ENCODE measurements at regions not wholly inside any gene's neighbourhood (a gene's known extent, or its start where the extent isn't known, plus 50 kb on each side); places are given as distances from the start of the nearest gene placed in this dataset.

DNA sequence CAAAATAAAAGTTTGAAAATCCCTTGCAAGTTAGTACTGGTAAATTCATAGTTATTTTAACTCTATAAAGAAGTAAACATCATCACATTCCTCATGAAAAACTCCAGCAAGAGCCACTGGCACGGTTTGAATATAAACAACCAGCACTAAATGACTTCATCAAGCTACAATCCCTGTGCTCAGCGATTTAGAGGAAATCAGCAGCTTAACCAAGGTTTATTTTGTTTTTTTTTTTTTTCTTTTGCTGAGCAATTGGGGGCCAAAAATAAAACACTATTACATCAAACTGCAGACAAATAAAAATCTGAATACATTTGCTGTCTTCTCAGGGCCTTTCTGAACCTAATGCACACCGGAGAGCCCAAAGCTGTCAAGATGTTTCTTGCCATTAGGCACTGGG, 106.2 kb upstream of the SLC24A2 start:
- TF ChIP-seq EZH2phosphoT487 (IDR thresholded peaks at IDR 0.05; ENCODE audit: borderline replicate concordance, low read depth, low read length) = no peak
- TF ChIP-seq, protein P1, sequence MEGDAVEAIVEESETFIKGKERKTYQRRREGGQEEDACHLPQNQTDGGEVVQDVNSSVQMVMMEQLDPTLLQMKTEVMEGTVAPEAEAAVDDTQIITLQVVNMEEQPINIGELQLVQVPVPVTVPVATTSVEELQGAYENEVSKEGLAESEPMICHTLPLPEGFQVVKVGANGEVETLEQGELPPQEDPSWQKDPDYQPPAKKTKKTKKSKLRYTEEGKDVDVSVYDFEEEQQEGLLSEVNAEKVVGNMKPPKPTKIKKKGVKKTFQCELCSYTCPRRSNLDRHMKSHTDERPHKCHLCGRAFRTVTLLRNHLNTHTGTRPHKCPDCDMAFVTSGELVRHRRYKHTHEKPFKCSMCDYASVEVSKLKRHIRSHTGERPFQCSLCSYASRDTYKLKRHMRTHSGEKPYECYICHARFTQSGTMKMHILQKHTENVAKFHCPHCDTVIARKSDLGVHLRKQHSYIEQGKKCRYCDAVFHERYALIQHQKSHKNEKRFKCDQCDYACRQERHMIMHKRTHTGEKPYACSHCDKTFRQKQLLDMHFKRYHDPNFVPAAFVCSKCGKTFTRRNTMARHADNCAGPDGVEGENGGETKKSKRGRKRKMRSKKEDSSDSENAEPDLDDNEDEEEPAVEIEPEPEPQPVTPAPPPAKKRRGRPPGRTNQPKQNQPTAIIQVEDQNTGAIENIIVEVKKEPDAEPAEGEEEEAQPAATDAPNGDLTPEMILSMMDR (conservative IDR thresholded peaks at IDR 0.05; ENCODE audit: low read length) = no peak
- intact Hi-C loops (cut with micrococcal nuclease; ENCODE audit: unreplicated experiment) = no loop called here
- ChIA-PET CTCF (ENCODE audit: unreplicated experiment) (no interaction called here), POLR2A (no interaction called here)
- Histone ChIP-seq H3K9me2 (ENCODE audit: insufficient read depth, low read length) (no peaks in the 10 kb centered on the region), H3K36me3 (ENCODE audit: insufficient read depth, low read length) (no peaks in the 10 kb centered on the region), H3K4me1 (ENCODE audit: insufficient read depth, low read length, poor library complexity, severe bottlenecking) (no peaks in the 10 kb centered on the region), H3K27ac (ENCODE audit: low read depth, low read length, poor library complexity, severe bottlenecking) (no peak overlapping the region), H2AFZ (ENCODE audit: low read length) (no peak overlapping the region), H3K79me2 (ENCODE audit: insufficient read depth, low read depth, low read length) (no peaks in the 10 kb centered on the region), H3K4me2 (ENCODE audit: low read length) (no peak overlapping the region), H3K4me3 (ENCODE audit: low read depth, low read length, poor library complexity, severe bottlenecking) (no peak overlapping the region), H4K20me1 (ENCODE audit: insufficient read depth, low read length) (no peaks in the 10 kb centered on the region), H3K9me3 (ENCODE audit: low read length) (no peaks in the 10 kb centered on the region)
- BruUV-seq (replicated peaks) = no TSS peak
- no peak for DNase-seq (ENCODE audit: low spot score)

- DNase-seq (ENCODE audit: low spot score) = no peak
- Histone ChIP-seq H3K79me2 (ENCODE audit: insufficient read depth, low read depth, low read length) (no peaks in the 10 kb centered on the region), H3K4me2 (ENCODE audit: low read length) (no peak overlapping the region), H3K9me2 (ENCODE audit: insufficient read depth, low read length) (no peaks in the 10 kb centered on the region), H3K4me3 (ENCODE audit: low read depth, low read length, poor library complexity, severe bottlenecking) (no peak overlapping the region), H3K4me1 (ENCODE audit: insufficient read depth, low read length, poor library complexity, severe bottlenecking) (no peaks in the 10 kb centered on the region), H3K27ac (ENCODE audit: low read depth, low read length, poor library complexity, severe bottlenecking) (no peak overlapping the region), H4K20me1 (ENCODE audit: insufficient read depth, low read length) (no peaks in the 10 kb centered on the region), H2AFZ (ENCODE audit: low read length) (no peak overlapping the region), H3K9me3 (ENCODE audit: low read length) (no peaks in the 10 kb centered on the region), H3K36me3 (ENCODE audit: insufficient read depth, low read length) (no peaks in the 10 kb centered on the region)
- ChIA-PET CTCF (ENCODE audit: unreplicated experiment) (no interaction called here), POLR2A (no interaction called here)
- no TSS peak for BruUV-seq (replicated peaks)
- no peak for TF ChIP-seq EZH2phosphoT487 (IDR thresholded peaks at IDR 0.05; ENCODE audit: borderline replicate concordance, low read depth, low read length)
- TF ChIP-seq, protein P1 (conservative IDR thresholded peaks at IDR 0.05; ENCODE audit: low read length) = no peak
- intact Hi-C loops (cut with micrococcal nuclease; ENCODE audit: unreplicated experiment) = no loop called here
Measured at GRCh38 chr9:19885608-19886007, 96.8 kb upstream of the SLC24A2 start.

DNA sequence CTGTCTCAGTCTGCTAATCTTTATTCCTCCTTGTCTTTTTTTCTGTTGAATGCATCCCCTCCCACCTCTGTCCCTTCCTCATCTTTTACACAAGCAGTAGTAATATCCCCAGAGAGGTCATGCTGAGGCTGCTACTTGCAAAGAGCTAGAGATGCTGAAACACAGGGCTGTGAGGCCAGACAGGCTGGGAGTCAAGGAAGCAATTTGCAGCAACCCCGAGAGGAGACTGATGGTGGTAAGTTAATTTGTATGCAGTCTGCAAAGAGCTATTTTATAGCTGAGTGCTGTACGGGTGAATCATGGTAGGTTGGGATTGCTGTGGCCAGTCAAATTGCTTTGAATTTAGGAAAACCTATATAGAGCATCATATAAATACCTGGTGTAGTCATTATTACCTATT, 90.2 kb upstream of the SLC24A2 start:
- ChIA-PET CTCF (ENCODE audit: unreplicated experiment) (no interaction called here), POLR2A (no interaction called here)
- no TSS peak for BruUV-seq (replicated peaks)

More for the DNA sequence above, 90.2 kb upstream of the SLC24A2 start:
- intact Hi-C loops (cut with micrococcal nuclease; ENCODE audit: unreplicated experiment) = no loop called here
- Histone ChIP-seq H4K20me1 (ENCODE audit: insufficient read depth, low read length) (no peaks in the 10 kb centered on the region), H3K4me3 (ENCODE audit: low read depth, low read length, poor library complexity, severe bottlenecking) (no peak overlapping the region), H3K4me1 (ENCODE audit: insufficient read depth, low read length, poor library complexity, severe bottlenecking) (no peaks in the 10 kb centered on the region), H3K36me3 (ENCODE audit: insufficient read depth, low read length) (no peaks in the 10 kb centered on the region), H3K9me3 (ENCODE audit: low read length) (no peaks in the 10 kb centered on the region), H3K27ac (ENCODE audit: low read depth, low read length, poor library complexity, severe bottlenecking) (no peak overlapping the region), H3K4me2 (ENCODE audit: low read length) (no peak overlapping the region), H3K79me2 (ENCODE audit: insufficient read depth, low read depth, low read length) (no peaks in the 10 kb centered on the region), H3K9me2 (ENCODE audit: insufficient read depth, low read length) (no peaks in the 10 kb centered on the region), H2AFZ (ENCODE audit: low read length) (no peak overlapping the region)
- TF ChIP-seq, protein P1 (conservative IDR thresholded peaks at IDR 0.05; ENCODE audit: low read length) = no peak
- TF ChIP-seq EZH2phosphoT487 (IDR thresholded peaks at IDR 0.05; ENCODE audit: borderline replicate concordance, low read depth, low read length) = no peak
- DNase-seq (ENCODE audit: low spot score) = no peak

Data from OCI-LY7 (cell line).